ENCODE measurements at regions not wholly inside any gene's neighbourhood (a gene's known extent, or its start where the extent isn't known, plus 50 kb on each side); places are given as distances from the start of the nearest gene placed in this dataset.
"Not testable (repeated sequence)": the region's sequence is repeated elsewhere in the genome, so short reads cannot be mapped to it uniquely, and the experiment has no call there.

DNA sequence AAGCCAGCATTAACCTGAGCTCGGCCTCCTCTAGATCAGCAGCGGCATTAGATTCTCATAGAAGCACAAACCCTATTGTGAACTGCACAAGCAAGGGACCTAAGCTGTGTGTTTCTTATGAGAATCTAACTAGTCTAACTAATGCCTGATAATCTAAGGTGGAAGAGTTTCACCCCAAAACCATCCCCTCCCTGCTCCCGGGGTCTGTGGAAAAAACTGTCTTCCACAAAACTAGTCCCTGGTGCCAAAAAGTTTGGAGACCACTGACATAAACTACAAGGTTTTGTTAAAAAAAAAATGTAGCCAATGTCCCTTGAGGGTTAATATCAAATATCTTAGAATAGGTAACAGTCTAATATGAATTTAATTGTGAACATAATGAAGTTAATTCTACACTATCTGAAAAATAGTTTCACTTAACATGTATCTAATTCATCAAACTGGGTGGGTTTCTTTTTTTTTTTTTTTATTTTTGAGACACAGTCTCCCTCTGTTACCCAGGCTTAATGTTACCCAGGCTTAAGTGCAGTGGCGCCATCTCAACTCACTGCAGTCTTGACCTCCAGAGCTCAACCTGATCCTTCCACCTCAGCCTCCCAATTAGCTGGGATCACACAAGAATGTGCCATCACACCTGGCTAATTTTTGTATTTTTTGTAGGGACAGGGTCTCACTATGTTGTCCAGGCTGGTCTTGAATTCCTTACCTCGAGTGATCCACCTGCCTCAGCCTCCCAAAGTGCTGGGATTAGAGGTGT is 4752.2 kb upstream of the OR11H1 start:
- H3K27ac ChIP-seq; H3K27me3 ChIP-seq; H3K4me1 ChIP-seq; H3K36me3 ChIP-seq; DNase-seq (ENCODE audit: low spot score in 2 of 2); H3K4me3 ChIP-seq: not testable (repeated sequence)
- WGBS, 2 donors: 45 to 56% methylated on average over 5 of the region's 5 CpGs
- peaks cover 0 to 22% (median 9%) of the 10 kb centered on the region in 4 donors for H3K9me3 ChIP-seq

DNA sequence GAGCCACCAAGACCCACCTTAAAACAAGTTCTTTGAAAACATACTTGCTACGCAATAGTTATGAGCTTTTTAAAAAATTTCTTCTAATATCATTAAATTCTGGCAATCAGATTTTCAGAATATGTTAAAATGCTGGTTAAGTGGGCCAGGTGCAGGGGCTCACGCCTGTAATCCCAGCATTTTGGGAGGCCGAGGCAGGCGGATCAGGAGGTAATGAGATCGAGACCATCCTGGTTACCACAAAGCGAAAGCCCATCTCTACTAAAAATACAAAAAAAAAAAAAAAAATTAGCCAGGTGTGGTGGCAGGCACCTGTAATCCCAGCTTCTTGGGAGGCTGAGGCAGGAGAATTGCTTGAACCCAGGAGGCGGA is 4751.6 kb upstream of the OR11H1 start:
- not testable (repeated sequence) for H3K27me3 ChIP-seq; DNase-seq (ENCODE audit: low spot score in 2 of 2); H3K4me3 ChIP-seq; H3K36me3 ChIP-seq; H3K4me1 ChIP-seq; H3K27ac ChIP-seq
- peaks cover 0 to 19% (median 8%) of the 10 kb centered on the region in 4 donors for H3K9me3 ChIP-seq
- 50 to 51% methylated on average over 7 of the region's 7 CpGs for WGBS, 2 donors

DNA sequence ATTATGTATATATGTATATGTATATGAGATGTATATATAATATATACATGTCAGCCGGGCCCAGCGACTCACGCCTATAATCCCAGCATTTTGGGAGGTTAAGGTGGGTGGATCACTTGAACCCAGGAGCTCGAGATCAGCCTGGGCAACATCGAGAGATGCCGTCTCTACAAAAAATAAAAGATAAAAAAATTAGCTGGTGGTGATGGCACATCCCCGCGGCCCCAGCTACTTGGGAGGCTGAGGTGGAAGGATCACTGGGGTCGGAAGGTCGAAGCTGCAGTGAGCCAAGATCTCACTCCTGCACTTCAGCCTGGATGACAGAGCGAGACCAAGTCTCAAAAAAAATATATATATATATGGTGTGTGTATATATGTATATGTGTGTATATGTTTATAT is 4750.3 kb upstream of the OR11H1 start:
- peaks cover 0 to 12% (median 6%) of the 10 kb centered on the region in 4 donors for H3K9me3 ChIP-seq
- WGBS, 2 donors: 74 to 75% methylated on average over 11 of the region's 11 CpGs
- not testable (repeated sequence) for DNase-seq (ENCODE audit: low spot score in 2 of 2); H3K27me3 ChIP-seq; H3K27ac ChIP-seq; H3K4me1 ChIP-seq; H3K4me3 ChIP-seq; H3K36me3 ChIP-seq

DNA sequence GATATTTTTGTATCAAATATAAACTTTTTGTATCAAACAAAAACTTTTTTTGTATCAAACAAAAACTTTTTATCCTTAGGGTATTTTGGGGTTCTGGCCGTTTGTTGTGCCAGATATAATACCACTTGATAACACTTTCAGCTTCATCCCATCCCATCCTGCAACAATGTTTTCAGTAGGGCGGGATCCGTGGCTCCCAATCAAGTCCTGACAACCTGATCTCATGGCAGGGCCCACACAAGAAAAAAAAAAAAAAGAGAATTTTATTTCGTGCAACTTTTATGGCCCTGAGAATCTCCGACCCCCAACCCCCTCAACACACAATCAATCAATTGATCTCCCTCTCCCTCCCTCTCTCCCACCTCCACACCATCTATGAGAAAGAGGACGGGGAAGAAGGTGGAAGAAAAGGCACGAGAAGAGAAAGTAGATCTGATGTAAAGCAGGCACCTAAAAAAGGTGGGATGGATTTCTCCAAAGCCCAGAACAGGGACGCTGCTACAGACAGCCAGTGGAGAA is 4749.6 kb upstream of the OR11H1 start:
- peaks cover 0 to 15% (median 6%) of the 10 kb centered on the region in 4 donors for H3K9me3 ChIP-seq
- TF ChIP-seq, protein P1, sequence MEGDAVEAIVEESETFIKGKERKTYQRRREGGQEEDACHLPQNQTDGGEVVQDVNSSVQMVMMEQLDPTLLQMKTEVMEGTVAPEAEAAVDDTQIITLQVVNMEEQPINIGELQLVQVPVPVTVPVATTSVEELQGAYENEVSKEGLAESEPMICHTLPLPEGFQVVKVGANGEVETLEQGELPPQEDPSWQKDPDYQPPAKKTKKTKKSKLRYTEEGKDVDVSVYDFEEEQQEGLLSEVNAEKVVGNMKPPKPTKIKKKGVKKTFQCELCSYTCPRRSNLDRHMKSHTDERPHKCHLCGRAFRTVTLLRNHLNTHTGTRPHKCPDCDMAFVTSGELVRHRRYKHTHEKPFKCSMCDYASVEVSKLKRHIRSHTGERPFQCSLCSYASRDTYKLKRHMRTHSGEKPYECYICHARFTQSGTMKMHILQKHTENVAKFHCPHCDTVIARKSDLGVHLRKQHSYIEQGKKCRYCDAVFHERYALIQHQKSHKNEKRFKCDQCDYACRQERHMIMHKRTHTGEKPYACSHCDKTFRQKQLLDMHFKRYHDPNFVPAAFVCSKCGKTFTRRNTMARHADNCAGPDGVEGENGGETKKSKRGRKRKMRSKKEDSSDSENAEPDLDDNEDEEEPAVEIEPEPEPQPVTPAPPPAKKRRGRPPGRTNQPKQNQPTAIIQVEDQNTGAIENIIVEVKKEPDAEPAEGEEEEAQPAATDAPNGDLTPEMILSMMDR (IDR thresholded peaks at IDR 0.05): no peak
- TF ChIP-seq EP300 (IDR thresholded peaks at IDR 0.05) (no peak), POLR2A (IDR thresholded peaks at IDR 0.05) (no peak)
- H3K27me3 ChIP-seq: no peaks in the 10 kb centered on the region
- no peak for DNase-seq (ENCODE audit: low spot score in 2 of 2)
- H3K4me1 ChIP-seq: no peaks in the 10 kb centered on the region
- 44 to 54% methylated on average over 8 of the region's 8 CpGs for WGBS, 2 donors
- H3K27ac ChIP-seq: no peak overlapping the region
- no peaks in the 10 kb centered on the region for H3K36me3 ChIP-seq
- H3K4me3 ChIP-seq: no peak overlapping the region

DNA sequence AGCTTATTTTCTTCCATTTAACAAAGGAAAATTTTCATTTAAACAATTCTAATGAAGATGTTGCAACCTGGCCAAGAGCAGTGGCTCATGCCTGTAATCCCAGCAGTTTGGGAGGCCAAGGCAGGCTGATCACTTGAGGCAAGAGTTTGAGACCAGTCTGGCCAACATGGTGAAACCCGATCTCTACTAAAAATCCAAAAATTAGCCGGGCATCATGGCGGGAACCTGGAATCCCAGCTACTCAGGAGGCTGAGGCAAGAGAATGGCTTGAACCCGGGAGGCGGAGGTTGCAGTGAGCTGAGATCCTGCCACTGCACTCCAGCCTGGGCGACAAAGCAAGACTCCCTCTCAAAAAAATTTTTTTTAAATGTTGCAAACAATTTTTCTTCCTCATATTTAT is 4748.8 kb upstream of the OR11H1 start:
- not testable (repeated sequence) for H3K4me3 ChIP-seq; H3K27me3 ChIP-seq; H3K36me3 ChIP-seq; DNase-seq (ENCODE audit: low spot score in 2 of 2); H3K27ac ChIP-seq; H3K4me1 ChIP-seq
- peaks cover 0 to 15% (median 6%) of the 10 kb centered on the region in 4 donors for H3K9me3 ChIP-seq
- WGBS, 2 donors: 64 to 69% methylated on average over 6 of the region's 6 CpGs

DNA sequence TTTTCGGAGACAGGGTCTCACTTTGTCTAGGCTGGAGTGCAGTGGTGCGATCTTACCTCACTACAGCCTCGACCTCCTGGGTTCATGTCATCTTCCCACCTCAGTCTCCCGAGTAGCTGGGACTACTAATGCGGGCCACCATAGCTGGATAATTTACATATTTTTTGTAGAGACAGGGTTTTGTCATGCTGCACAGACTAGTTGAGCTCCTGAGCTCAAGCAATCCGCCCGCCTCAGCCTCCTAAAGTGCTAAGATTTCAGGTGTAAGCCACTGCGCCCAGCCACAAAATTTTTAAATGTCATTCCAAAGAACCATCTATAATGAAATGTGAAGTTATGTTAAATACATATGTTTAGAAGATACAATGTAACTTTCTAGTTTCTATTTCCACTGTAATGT is 4747.7 kb upstream of the OR11H1 start:
- no peak for DNase-seq (ENCODE audit: low spot score in 2 of 2)
- no peaks in the 10 kb centered on the region for H3K4me1 ChIP-seq
- no peak overlapping the region for H3K27ac ChIP-seq
- H3K36me3 ChIP-seq: no peaks in the 10 kb centered on the region
- TF ChIP-seq POLR2A (IDR thresholded peaks at IDR 0.05) (no peak), EP300 (IDR thresholded peaks at IDR 0.05) (no peak)
- TF ChIP-seq, protein P1 (IDR thresholded peaks at IDR 0.05): no peak
- WGBS, 2 donors: 58 to 63% methylated on average over 8 of the region's 8 CpGs
- H3K9me3 ChIP-seq: peaks cover 0 to 15% (median 6%) of the 10 kb centered on the region in 4 donors
- H3K27me3 ChIP-seq: no peaks in the 10 kb centered on the region
- H3K4me3 ChIP-seq: no peak overlapping the region

DNA sequence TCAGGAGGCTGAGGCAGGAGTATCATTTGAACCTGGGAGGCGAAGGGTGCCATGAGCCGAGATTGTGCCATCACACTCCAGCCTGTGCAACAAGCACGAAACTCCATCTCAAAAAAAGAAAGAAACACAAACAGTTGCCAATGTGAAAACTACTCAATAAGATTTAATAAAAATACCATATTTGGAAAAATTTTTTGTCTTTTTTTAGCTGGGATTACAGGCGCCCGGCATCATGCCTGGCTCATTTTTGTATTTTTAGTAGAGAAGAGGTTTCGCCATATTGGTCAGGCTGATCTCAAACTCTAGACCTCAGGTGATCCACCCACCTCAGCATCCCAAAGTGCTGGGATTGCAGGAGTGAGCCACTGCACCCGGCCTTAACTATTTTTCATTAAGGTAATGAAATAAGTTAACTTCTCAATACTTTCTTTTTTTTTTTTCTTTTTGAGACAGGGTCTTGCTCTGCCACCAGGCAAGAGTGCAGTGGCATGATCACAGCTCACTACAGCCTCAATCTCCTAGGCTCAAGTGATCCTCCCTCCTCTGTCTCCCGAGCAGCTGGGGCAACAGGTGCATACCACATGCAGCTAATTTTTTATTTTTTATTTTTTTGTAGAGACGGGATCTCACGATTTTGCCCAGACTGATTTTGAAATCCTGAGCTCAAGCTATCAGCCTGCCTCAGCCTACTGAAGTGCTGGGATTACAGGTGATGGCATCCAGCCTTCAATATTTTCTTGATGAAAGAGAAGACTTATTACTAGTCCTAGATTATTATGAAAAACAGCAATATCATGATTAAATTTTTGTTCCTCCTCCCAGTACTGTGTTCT is 4746.2 kb upstream of the OR11H1 start:
- Histone ChIP-seq H3K36me3 (no peaks in the 10 kb centered on the region), H3K9me3 (peaks cover 0 to 15% (median 4%) of the 10 kb centered on the region in 4 donors), H3K4me1 (no peaks in the 10 kb centered on the region), H3K27ac (no peak overlapping the region), H3K4me3 (no peak overlapping the region), H3K27me3 (no peaks in the 10 kb centered on the region)
- TF ChIP-seq POLR2A (IDR thresholded peaks at IDR 0.05): no peak
- TF ChIP-seq EP300 (IDR thresholded peaks at IDR 0.05): no peak
- TF ChIP-seq, protein P1 (IDR thresholded peaks at IDR 0.05): no peak
- DNase-seq (ENCODE audit: low spot score in 2 of 2): no peak
- 71 to 73% methylated on average over 10 of the region's 10 CpGs for WGBS, 2 donors

Data from tibial nerve (tissue), 4 donors.